Ascending aorta (tissue), 2 donors: ENCODE measurements at regions not wholly inside any gene's neighbourhood (a gene's known extent, or its start where the extent isn't known, plus 50 kb on each side); places are given as distances from the start of the nearest gene placed in this dataset.

Experiments
- DNase-seq, 2 donors: peaks; one replicate each; pipeline ENCODE4 v3.0.0-alpha.2; 2019; ENCODE audit warnings: low spot score in 2 of 2
- H3K27ac ChIP-seq, 2 donors: fragments of 200-600 bp; sonication (generic); one replicate each; pipeline ENCODE4 v1.5.1; 2016 to 2017; ENCODE audit warnings: mild to moderate bottlenecking in 1 of 2
- H3K27me3 ChIP-seq: fragments of 200-600 bp; sonication (generic); one replicate; pipeline ENCODE4 v1.5.1; 2017
- H3K36me3 ChIP-seq, 2 donors: fragments of 200-600 bp; sonication (generic); one replicate each; pipeline ENCODE4 v1.5.1; 2016
- H3K4me1 ChIP-seq, 2 donors: fragments of 200-600 bp; sonication (generic); one replicate each; pipeline ENCODE4 v1.5.1; 2016 to 2017; ENCODE audit warnings: mild to moderate bottlenecking in 1 of 2
- H3K4me3 ChIP-seq, 2 donors: fragments of 200-600 bp; sonication (generic); one replicate each; pipeline ENCODE4 v1.5.1; 2016 to 2017; ENCODE audit warnings: mild to moderate bottlenecking in 1 of 2
- H3K9me3 ChIP-seq, 2 donors: fragments of 200-600 bp; sonication (generic); one replicate each; pipeline ENCODE4 v1.5.1; 2016
- CTCF ChIP-seq, 3 experiments: fragments of 200-600 bp in 2 of 3; fragments of 450-650 bp in 1 of 3; sonication (generic) in 2 of 3; IDR thresholded peaks; one replicate each; pipeline ENCODE4 v1.5.1; 2016 to 2019; ENCODE audit warnings: antibody characterized with exemption in 3 of 3, mild to moderate bottlenecking in 1 of 3, moderate library complexity in 1 of 3
- intact Hi-C: fragments of 100-400 bp; cut with DNase I; formaldehyde crosslinking; loops from one replicate; pipeline ENCODE4 v1.15.1; 2023

DNA sequence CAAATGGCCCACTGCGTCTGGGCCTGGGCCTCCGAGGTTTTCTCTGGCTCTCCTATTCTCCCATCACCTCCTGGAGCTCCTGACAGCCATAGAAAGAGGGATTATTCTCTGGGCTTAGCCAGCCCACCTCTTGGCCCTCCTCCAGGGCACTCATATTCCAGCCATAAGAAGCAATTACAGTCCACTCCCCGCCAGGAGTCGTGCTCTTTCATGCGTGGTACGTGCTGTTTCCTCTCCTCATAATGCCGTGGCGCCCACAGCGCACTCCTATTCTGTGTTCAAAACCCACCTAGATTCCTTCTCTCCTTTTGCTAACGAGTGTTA, 240.8 kb upstream of the ZNF462 start:
- Histone ChIP-seq H3K4me1 (no peaks in the 10 kb centered on the region), H3K27me3 (no peaks in the 10 kb centered on the region), H3K4me3 (no peak overlapping the region), H3K27ac (no peak overlapping the region), H3K9me3 (no peaks in the 10 kb centered on the region), H3K36me3 (no peaks in the 10 kb centered on the region)
- DNase-seq: no peak
- no peak for TF ChIP-seq CTCF (IDR thresholded peaks at IDR 0.05)
- intact Hi-C loops: no loop called here

- no peaks in the 10 kb centered on the region for H3K36me3 ChIP-seq
- H3K9me3 ChIP-seq: no peaks in the 10 kb centered on the region
- H3K4me1 ChIP-seq: no peaks in the 10 kb centered on the region
- DNase-seq: no peak
- intact Hi-C loops: no loop called here
- H3K27ac ChIP-seq: no peak overlapping the region
- no peak for TF ChIP-seq CTCF (IDR thresholded peaks at IDR 0.05)
- H3K4me3 ChIP-seq: no peak overlapping the region
- H3K27me3 ChIP-seq: no peaks in the 10 kb centered on the region
These were observed 239.4 kb upstream of the ZNF462 start for GRCh38 chr9:106623558-106623957.

DNA sequence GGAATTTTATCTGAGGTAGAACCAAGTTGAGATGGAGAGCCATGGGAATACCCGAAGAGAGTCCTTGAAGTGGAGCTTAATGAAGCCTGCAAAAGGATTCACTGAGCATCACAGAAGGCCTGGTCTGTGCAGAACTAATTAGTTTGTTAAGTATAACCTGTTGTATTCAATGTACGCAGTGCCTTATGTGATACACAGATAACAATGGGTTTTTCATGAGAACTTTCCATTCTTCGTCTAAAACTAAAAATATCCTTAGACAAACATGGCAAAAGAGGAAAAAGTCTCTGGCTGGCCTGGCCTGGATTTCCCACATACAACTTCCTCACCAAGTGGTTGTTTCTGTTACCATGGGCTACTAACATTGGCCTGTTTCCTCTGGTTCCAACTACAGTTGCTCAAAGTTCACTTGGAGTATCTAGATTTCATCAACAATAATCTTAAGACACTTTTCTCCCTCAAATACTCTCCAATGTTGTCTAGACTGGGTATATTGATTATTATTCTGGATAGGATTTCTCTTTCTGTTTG, 237.6 kb upstream of the ZNF462 start:
- DNase-seq: no peak
- H3K27me3 ChIP-seq: no peaks in the 10 kb centered on the region
- no peaks in the 10 kb centered on the region for H3K36me3 ChIP-seq
- H3K4me1 ChIP-seq: no peaks in the 10 kb centered on the region
- no peak overlapping the region for H3K27ac ChIP-seq
- intact Hi-C loops: no loop called here
- no peak for TF ChIP-seq CTCF (IDR thresholded peaks at IDR 0.05)
- H3K4me3 ChIP-seq: no peak overlapping the region
- no peaks in the 10 kb centered on the region for H3K9me3 ChIP-seq

- H3K4me3 ChIP-seq: no peak overlapping the region
- H3K27ac ChIP-seq: no peak overlapping the region
- H3K9me3 ChIP-seq: no peaks in the 10 kb centered on the region
- H3K4me1 ChIP-seq: no peaks in the 10 kb centered on the region
- no peaks in the 10 kb centered on the region for H3K36me3 ChIP-seq
- intact Hi-C loops: no loop called here
- no peak for DNase-seq
- H3K27me3 ChIP-seq: no peaks in the 10 kb centered on the region
- no peak for TF ChIP-seq CTCF (IDR thresholded peaks at IDR 0.05)
These were observed 236.0 kb upstream of the ZNF462 start for GRCh38 chr9:106626936-106627335.

- intact Hi-C loops: no loop called here
- H3K9me3 ChIP-seq: no peaks in the 10 kb centered on the region
These were observed 230.3 kb upstream of the ZNF462 start for GRCh38 chr9:106632621-106633020.

More at GRCh38 chr9:106632621-106633020, 230.3 kb upstream of the ZNF462 start:
- no peak for DNase-seq
- no peaks in the 10 kb centered on the region for H3K36me3 ChIP-seq
- no peak overlapping the region for H3K27ac ChIP-seq
- H3K4me1 ChIP-seq: no peaks in the 10 kb centered on the region
- no peak for TF ChIP-seq CTCF (IDR thresholded peaks at IDR 0.05)
- no peak overlapping the region for H3K4me3 ChIP-seq
- H3K27me3 ChIP-seq: no peaks in the 10 kb centered on the region
